HG02840 (cell line): ENCODE measurements at regions not wholly inside any gene's neighbourhood (a gene's known extent, or its start where the extent isn't known, plus 50 kb on each side); places are given as distances from the start of the nearest gene placed in this dataset.

Source experiments
- ATAC-seq: cut with Tn5 transposase; IDR thresholded peaks from one replicate; pipeline ENCODE4 v1.9.1; 2021; ENCODE audit warnings: mild to moderate bottlenecking, moderate library complexity, moderate number of reproducible peaks; ENCODE audit not compliant: unreplicated experiment, low FRiP score

GRCh38 chr1:106676021-106676420 lies 380.5 kb upstream of the PRMT6 start:
- no peak for ATAC-seq

GRCh38 chr1:106677181-106677580 lies 379.3 kb upstream of the PRMT6 start:
- no peak for ATAC-seq

DNA sequence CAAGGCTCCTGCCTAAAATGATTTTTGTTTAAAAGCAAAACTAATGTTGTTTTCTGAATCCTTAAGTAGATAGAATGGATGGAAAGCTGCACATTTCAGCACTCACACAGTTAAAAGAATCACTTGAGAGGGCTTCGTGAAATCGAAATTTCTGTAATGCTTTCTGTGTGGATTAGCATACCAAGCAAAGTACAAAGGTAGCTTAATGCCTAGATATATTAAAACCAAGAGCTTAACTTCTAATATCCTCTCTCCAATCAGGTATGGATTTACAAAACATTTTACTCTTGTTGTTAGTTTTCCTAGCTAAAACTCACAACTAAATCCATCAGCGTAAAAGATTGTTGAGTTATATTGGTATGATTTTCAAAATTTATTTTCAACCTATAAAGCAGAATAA lies 378.8 kb upstream of the PRMT6 start:
- ATAC-seq, result no peak

- no peak for ATAC-seq
Measured at GRCh38 chr1:106678279-106679050, 378.0 kb upstream of the PRMT6 start.

GRCh38 chr1:106680216-106680615 lies 376.3 kb upstream of the PRMT6 start:
- no peak for ATAC-seq

DNA sequence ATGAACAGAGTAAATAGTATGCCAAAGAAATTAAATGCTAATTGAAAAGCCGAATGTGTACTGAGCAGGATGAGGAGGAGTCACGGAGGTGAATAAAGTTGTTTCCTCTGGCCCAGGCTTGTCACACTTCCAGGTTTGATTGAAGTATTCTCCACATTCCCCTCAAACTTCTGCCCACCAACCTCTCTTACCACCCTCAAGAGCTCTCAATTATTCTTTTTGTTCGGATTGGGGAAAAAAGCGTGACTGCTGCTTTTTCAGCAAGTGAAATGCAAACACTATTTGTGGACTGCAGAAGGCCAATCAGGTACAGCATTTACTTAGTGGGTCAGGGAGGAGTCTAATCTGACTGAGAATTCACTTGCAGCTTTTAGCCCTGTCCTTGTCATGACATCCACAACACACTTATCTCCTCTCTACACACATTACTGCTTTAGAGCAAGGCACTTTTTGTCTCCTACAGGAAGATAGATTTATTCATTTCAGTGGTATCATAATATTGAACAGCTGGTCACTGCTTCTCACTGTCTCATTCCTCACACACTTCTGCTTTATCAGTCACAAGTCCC lies 375.6 kb upstream of the PRMT6 start:
- ATAC-seq, result no peak

GRCh38 chr1:106681939-106682522 lies 374.4 kb upstream of the PRMT6 start:
- no peak for ATAC-seq

- no peak for ATAC-seq
Measured at GRCh38 chr1:106688446-106688845, 368.0 kb upstream of the PRMT6 start.

- no peak for ATAC-seq
Measured at GRCh38 chr1:106698660-106699059, 357.8 kb upstream of the PRMT6 start.

- ATAC-seq, result no peak
Measured at GRCh38 chr1:106699433-106699832, 357.0 kb upstream of the PRMT6 start.

- ATAC-seq, result no peak
Measured at GRCh38 chr1:106700211-106700610, 356.3 kb upstream of the PRMT6 start.

DNA sequence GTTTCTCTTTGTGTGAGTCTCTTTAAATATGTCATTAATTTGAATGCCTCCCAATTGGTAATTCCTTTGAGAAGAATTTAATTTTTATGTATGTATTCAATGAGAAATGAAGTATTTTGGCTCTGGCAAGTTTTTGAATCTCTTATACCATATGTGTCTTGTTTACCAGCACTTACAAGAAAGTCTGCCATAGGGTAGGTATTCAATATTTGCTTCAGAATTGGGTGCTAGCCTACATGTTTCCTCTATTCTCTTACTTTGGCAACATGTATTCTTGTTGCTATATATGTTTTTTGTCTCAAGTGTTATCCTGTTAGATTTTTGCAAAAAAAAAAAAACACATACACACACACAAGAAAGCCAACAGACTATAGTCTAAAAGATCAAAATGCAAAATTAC lies 350.5 kb upstream of the PRMT6 start:
- ATAC-seq, result no peak

DNA sequence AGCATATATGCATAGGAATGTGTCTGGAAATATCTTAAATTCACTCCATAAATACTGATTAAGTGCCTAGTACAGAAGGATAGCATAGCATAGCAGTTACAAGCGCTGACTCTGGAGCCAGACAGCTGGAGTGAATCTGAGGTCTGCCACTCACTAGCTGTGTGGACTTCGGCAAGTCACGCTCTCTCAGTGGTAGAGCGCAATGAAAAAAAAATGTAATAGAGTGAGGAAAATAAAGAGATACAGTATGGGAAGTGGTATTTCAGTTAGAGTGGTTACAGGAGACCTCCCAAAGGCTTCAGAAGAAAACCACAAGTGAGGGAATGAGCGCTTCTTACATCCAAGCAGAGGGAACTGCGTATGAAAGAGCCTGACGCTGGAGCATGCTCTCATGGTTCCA lies 338.9 kb upstream of the PRMT6 start:
- ATAC-seq, result no peak

- ATAC-seq, result no peak
Measured at GRCh38 chr1:106721790-106722189, 334.7 kb upstream of the PRMT6 start.

- no peak for ATAC-seq
Measured at GRCh38 chr1:106722466-106722865, 334.0 kb upstream of the PRMT6 start.

GRCh38 chr1:106727171-106727570 lies 329.3 kb upstream of the PRMT6 start:
- no peak for ATAC-seq

DNA sequence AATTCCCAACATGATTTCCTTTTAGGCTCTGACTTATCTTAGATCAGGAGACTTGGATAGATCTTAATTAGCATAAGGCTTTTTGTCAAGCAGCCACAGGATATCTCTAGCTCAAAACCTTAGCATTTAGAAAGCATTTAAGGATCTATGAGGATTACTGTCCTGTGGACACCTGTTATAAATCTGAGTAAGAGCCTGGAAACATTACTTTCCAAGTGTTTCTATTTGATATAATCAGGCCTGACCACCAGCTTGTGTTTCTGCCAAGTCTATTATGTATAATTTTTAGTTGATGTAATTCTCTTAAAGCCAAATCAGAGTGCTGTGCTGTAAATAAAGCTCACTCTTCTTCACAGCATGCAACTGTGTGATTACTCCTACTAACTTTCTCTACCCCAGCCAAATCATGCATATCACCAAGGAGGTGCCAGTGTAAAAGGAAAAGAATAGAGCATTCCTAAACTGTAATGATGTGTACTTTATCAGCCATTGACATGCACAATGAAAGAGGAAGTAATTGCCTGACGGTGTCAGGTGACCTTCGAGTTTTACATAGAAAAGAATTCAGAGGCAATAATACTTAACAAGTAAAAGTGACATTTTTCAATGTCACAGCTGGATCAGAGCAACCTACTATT lies 309.9 kb upstream of the PRMT6 start:
- ATAC-seq, result no peak

DNA sequence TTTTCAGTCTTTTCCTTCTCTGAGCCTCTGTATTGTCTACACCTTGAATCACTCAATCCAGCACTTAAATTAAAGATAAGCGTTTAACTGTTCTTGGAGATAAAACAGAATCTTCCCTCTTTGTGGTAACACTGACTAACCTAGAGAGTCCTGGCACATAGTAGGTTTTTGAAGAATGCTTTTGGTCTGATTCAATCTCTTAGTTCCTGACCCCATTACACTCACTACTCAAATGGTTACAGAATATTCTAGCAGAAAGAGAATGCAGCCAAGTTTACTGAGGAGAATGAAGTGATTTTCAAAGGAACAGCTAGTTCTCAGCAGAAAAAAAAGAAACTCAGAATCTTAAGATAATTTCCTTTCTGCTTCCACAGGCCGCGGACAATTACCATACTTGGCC lies 309.2 kb upstream of the PRMT6 start:
- ATAC-seq, result no peak

DNA sequence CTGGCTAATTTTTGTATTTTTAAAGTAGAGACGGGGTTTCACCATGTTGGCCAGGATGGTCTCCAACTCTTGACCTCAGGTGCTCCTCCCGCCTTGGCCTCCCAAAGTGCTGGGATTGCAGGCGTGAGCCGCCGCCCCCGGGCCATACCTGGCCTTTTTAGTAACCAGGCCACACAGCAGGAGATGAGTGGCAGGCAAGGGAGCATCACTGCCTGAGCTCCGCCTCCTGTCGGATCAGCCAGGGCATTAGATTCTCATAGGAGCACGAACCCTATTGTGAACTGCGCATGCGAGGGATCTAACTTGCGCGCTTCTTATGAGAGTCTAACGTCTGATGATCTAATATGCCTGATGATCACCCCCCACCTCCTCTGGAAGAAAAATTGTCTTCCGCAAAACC lies 308.7 kb upstream of the PRMT6 start:
- no peak for ATAC-seq

DNA sequence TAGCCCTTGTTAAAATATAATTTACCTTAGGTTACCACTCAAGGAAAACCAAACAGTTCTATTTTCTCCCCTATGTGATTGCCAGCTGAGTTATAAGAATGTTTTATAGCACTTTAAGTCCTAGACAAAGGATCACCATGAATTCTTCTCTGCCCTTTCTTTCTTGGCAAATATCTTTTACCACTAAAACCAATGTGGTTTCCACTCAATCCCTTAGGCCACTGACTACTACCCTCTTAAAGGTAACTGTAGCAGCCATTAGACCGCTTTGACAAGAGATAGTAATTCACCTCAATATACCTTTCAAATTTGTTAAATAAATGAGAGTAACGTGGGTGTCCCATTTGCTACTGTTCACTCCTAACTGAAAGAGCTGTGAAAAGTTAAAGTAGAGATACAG lies 307.9 kb upstream of the PRMT6 start:
- no peak for ATAC-seq

- no peak for ATAC-seq
Measured at GRCh38 chr1:106749491-106749890, 307.0 kb upstream of the PRMT6 start.

DNA sequence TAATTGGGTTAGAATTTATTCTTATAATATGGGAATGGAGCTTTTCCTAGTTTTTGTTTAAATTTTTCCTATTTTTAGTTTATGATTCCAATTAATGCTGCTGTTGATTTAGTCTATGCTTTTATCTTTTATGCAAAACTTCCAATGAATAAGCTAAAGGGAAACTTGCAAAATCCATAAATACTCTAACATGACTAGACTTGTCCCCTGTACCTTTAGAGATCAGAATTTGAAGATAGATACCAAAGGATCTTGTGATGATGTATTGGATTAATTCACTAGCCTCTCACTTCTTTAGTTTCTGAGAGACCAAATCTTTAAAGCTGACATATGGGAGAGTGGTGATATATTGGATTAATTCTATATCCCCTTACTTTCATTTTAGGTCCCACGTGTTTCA lies 306.6 kb upstream of the PRMT6 start:
- no peak for ATAC-seq
